ENCODE measurements at regions not wholly inside any gene's neighbourhood (a gene's known extent, or its start where the extent isn't known, plus 50 kb on each side); places are given as distances from the start of the nearest gene placed in this dataset.

DNA sequence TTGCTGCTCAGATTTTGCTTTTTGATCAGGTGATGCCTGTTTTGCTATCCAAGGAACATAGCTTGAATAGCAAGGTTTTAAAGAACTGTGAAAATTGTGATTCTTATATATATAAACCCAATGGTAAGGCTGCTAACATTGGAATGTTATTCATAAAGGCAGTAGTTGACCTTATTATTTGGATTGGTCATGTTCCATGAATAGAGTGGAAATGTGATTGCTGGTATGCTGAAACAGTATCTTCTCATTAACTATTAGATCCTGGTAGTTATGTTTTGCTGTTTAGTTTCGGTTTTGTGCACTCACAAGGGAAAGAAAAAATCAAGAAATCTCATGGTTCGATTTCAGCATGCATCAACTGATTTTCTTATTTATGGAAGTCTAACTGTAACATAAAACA lies 78.7 kb upstream of the NPHP3 start:
- no peak for TF ChIP-seq CTCF (IDR thresholded peaks at IDR 0.05; ENCODE audit: insufficient read depth, low read depth, low read length, missing control alignments)
- no peak overlapping the region for H3K4me3 ChIP-seq (ENCODE audit: low read depth, low read length)
- no peak for DNase-seq (ENCODE audit: low read depth)

- no peak for TF ChIP-seq CTCF (IDR thresholded peaks at IDR 0.05; ENCODE audit: insufficient read depth, low read depth, low read length, missing control alignments)
- H3K4me3 ChIP-seq (ENCODE audit: low read depth, low read length) = no peak overlapping the region
- no peak for DNase-seq (ENCODE audit: low read depth)
Measured at GRCh38 chr3:132790806-132791205, 68.6 kb upstream of the NPHP3 start.

DNA sequence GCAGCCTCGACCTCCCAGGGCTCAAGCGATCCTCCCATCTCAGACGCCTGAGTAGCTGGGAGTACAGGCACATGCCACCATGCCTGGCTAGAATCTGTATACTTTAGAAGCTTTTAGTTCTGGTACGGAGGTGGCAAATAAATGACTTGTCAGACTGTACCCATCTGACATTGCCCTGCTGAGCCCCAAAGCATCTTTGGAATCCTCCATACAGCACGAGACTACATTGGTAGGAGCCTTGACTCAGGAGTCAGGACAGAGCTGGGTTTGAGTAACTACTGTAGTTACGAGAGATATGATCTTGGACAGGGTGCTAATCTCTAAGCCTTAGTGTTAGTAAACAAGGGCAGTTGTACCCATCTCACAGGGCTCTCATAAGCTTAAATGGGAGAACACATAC lies 67.8 kb upstream of the NPHP3 start:
- DNase-seq (ENCODE audit: low read depth) = no peak
- H3K4me3 ChIP-seq (ENCODE audit: low read depth, low read length) = no peak overlapping the region
- no peak for TF ChIP-seq CTCF (IDR thresholded peaks at IDR 0.05; ENCODE audit: insufficient read depth, low read depth, low read length, missing control alignments)

- no peak for TF ChIP-seq CTCF (IDR thresholded peaks at IDR 0.05; ENCODE audit: insufficient read depth, low read depth, low read length, missing control alignments)
- no peak overlapping the region for H3K4me3 ChIP-seq (ENCODE audit: low read depth, low read length)
- no peak for DNase-seq (ENCODE audit: low read depth)
Measured at GRCh38 chr3:132788301-132788671, 66.1 kb upstream of the NPHP3 start.

DNA sequence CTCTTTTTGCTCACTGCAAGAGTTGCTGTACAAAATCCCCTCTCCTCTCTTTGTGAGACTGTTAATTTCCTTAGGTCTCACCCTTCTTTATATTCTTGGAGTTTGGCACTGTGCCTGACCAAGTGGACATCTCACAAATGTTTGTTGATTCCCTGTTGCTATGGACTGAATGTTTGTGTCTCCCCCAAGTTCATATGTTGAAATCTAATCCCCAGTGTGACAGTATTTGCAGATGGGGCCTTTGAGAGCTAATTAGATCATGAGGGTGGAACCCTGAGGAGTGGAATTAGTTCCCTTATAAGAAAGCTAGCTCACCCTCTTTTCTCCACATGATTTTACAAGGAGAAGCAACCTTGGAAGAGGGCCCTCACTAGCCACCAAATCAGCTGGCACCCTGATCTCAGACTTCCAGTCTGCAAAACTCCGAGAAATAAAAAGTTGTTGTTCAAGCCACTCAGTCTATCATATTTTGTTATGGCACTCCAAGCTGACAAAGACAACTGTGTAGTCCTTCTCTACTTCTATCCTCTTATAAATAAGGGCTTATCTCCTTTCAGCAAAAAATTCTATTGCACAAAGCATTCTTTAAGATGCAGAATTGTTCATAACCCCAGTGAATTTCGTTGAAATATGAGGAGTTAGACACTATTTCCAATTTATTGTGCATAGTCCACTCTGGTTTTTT lies 65.5 kb upstream of the NPHP3 start:
- no peak for TF ChIP-seq CTCF (IDR thresholded peaks at IDR 0.05; ENCODE audit: insufficient read depth, low read depth, low read length, missing control alignments)
- no peak for DNase-seq (ENCODE audit: low read depth)
- H3K4me3 ChIP-seq (ENCODE audit: low read depth, low read length) = no peak overlapping the region

DNA sequence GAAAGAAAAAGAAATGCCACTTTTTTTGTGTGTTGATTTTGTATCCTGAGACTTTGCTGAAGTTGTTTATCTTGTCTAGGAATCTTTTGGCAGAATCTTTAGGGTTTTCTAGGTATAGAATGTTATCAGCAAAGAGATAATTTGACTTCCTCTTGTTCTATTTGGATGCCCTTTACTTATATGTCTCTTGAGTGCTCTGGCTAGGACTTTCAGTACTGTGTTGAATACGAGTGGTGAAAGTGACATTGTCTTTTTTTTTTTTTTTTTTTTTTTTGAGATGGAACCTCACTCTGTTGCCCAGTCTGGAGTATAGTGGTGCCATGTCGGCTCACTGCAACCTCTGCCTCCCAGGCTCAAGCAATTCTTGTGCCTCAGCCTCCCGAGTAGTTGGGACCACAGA lies 64.7 kb upstream of the NPHP3 start:
- DNase-seq (ENCODE audit: low read depth) = no peak
- no peak overlapping the region for H3K4me3 ChIP-seq (ENCODE audit: low read depth, low read length)
- TF ChIP-seq CTCF (IDR thresholded peaks at IDR 0.05; ENCODE audit: insufficient read depth, low read depth, low read length, missing control alignments) = no peak

GRCh38 chr3:132785292-132785691 lies 63.1 kb upstream of the NPHP3 start:
- TF ChIP-seq CTCF (IDR thresholded peaks at IDR 0.05; ENCODE audit: insufficient read depth, low read depth, low read length, missing control alignments) = no peak
- DNase-seq (ENCODE audit: low read depth) = no peak
- H3K4me3 ChIP-seq (ENCODE audit: low read depth, low read length) = no peak overlapping the region
